Embryonic facial prominence (tissue), 1 donor: ENCODE measurements at regions not wholly inside any gene's neighbourhood (a gene's known extent, or its start where the extent isn't known, plus 50 kb on each side); places are given as distances from the start of the nearest gene placed in this dataset.

Experiments
- DNase-seq: peaks from one replicate; pipeline ENCODE4 v3.0.0-alpha.2; 2016; ENCODE audit errors: extremely low spot score

- DNase-seq: no peak
Observed at GRCh38 chr3:31004025-31004678, 109.7 kb upstream of the GADL1 start.

- no peak for DNase-seq
Observed at GRCh38 chr3:31008994-31009393, 114.5 kb upstream of the GADL1 start.

- DNase-seq: no peak
Observed at GRCh38 chr3:31009881-31010280, 115.4 kb upstream of the GADL1 start.

GRCh38 chr3:31010491-31010890 is 116.0 kb upstream of the GADL1 start:
- no peak for DNase-seq

- no peak for DNase-seq
Observed at GRCh38 chr3:31011380-31011779, 116.9 kb upstream of the GADL1 start.

- no peak for DNase-seq
Observed at GRCh38 chr3:31013090-31013489, 118.6 kb upstream of the GADL1 start.

GRCh38 chr3:31013843-31014242 is 119.4 kb upstream of the GADL1 start:
- no peak for DNase-seq

GRCh38 chr3:31014317-31015040 is 120.0 kb upstream of the GADL1 start:
- no peak for DNase-seq

GRCh38 chr3:31016196-31016595 is 121.7 kb upstream of the GADL1 start:
- no peak for DNase-seq

- DNase-seq: no peak
Observed at GRCh38 chr3:31022716-31023115, 128.3 kb upstream of the GADL1 start.

GRCh38 chr3:31025541-31025940 is 131.1 kb upstream of the GADL1 start:
- DNase-seq: no peak

- DNase-seq: no peak
Observed at GRCh38 chr3:31027191-31027761, 132.8 kb upstream of the GADL1 start.

GRCh38 chr3:31027914-31028313 is 133.5 kb upstream of the GADL1 start:
- DNase-seq: no peak

- DNase-seq: no peak
Observed at GRCh38 chr3:31028766-31029165, 134.3 kb upstream of the GADL1 start.

- DNase-seq: no peak
Observed at GRCh38 chr3:31029706-31030105, 135.2 kb upstream of the GADL1 start.

GRCh38 chr3:31035681-31036080 is 141.2 kb upstream of the GADL1 start:
- no peak for DNase-seq

GRCh38 chr3:31038086-31038739 is 143.8 kb upstream of the GADL1 start:
- DNase-seq: no peak

GRCh38 chr3:31039145-31039544 is 144.7 kb upstream of the GADL1 start:
- no peak for DNase-seq

GRCh38 chr3:31041161-31041978 is 146.9 kb upstream of the GADL1 start:
- DNase-seq: no peak

- no peak for DNase-seq
Observed at GRCh38 chr3:31043184-31043819, 148.8 kb upstream of the GADL1 start.

GRCh38 chr3:31047673-31048072 is 153.2 kb upstream of the GADL1 start:
- no peak for DNase-seq
